ENCODE measurements at regions not wholly inside any gene's neighbourhood (a gene's known extent, or its start where the extent isn't known, plus 50 kb on each side); places are given as distances from the start of the nearest gene placed in this dataset.

DNA sequence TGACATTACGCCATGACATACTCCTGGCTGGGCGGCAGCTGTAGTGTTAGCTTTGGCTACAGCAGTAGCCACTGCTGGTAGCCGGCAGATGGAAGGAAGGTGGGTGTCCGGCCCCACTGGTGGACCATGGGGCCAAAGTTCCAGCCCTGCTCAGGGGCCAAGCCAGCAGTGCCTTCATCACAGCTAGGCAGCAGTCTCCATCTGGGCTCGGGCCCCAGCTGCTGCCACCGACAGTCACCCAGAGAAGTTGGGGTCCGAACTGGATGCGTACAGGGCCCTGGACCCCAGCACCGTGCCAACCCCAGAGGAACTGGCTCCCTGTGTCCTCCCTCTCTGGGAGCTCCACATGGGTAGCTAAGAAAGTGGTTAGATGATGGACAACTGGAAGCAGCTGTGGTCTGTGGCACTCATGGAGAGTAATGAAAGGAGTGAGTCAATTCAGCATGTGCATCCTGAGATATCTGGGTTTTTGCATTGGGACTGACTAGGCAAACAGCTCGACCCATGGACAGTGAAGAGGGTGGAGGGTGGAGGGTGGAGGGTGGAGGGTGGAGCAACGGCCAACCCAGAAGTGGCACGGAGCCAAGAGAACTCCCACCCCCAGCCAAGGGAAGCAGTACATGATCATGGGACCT lies 366.6 kb upstream of the GRIA3 start:
- TF ChIP-seq, protein P1, sequence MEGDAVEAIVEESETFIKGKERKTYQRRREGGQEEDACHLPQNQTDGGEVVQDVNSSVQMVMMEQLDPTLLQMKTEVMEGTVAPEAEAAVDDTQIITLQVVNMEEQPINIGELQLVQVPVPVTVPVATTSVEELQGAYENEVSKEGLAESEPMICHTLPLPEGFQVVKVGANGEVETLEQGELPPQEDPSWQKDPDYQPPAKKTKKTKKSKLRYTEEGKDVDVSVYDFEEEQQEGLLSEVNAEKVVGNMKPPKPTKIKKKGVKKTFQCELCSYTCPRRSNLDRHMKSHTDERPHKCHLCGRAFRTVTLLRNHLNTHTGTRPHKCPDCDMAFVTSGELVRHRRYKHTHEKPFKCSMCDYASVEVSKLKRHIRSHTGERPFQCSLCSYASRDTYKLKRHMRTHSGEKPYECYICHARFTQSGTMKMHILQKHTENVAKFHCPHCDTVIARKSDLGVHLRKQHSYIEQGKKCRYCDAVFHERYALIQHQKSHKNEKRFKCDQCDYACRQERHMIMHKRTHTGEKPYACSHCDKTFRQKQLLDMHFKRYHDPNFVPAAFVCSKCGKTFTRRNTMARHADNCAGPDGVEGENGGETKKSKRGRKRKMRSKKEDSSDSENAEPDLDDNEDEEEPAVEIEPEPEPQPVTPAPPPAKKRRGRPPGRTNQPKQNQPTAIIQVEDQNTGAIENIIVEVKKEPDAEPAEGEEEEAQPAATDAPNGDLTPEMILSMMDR (IDR thresholded peaks at IDR 0.05; ENCODE audit: low read depth, low read length), result no peak
- Histone ChIP-seq H3K27ac (no peak overlapping the region), H3K36me3 (no peaks in the 10 kb centered on the region), H3K4me3 (no peak overlapping the region), H3K4me1 (ENCODE audit: low read depth) (no peaks in the 10 kb centered on the region), H3K27me3 (no peaks in the 10 kb centered on the region), H3K9me3 (ENCODE audit: low read depth) (no peaks in the 10 kb centered on the region)
- no peak for DNase-seq (ENCODE audit: low read depth in 1 of 2, low spot score in 1 of 2)

DNA sequence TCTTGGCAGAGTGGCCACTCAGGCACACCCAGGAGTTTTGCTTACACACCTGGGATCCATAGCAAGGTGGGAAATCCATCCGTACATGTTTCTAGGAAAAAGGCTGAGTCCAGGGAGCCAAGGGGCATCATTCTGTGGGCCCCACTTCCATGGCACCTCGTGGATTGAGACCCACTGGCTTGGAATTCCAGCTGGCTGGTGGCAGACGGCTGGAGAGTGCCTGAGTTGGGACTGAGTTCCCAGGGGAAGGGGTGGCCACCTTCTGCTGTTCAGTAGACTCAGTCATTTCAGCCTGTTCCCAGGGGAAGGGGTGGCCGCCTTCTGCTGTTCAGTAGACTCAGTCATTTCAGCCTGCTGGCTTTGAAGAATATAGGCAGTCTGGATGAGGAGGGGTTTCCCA lies 366.0 kb upstream of the GRIA3 start:
- Histone ChIP-seq H3K27me3 (no peaks in the 10 kb centered on the region), H3K4me3 (no peak overlapping the region), H3K4me1 (ENCODE audit: low read depth) (no peaks in the 10 kb centered on the region), H3K27ac (no peak overlapping the region), H3K9me3 (ENCODE audit: low read depth) (no peaks in the 10 kb centered on the region), H3K36me3 (no peaks in the 10 kb centered on the region)
- no peak for DNase-seq (ENCODE audit: low read depth in 1 of 2, low spot score in 1 of 2)
- TF ChIP-seq, protein P1 (IDR thresholded peaks at IDR 0.05; ENCODE audit: low read depth, low read length), result no peak

DNA sequence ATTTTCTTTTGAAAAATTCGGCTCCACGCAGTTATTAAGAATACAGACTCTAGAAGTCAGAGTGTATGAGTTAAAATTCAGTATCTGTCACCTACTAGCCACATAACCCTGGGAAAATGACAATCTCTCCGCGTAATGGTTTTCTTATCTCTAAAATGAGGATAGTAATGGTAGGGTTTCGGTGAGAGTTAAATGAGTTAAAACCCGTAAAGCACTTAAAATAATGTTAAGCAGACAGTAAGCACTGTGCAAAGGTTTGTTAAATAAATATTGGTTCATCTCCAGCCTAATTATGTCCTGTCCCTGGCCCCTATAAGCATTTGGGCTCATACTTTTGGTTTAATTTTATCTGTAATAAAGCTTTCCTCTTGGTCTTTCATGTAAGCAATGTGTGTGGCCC lies 350.8 kb upstream of the GRIA3 start:
- no peaks in the 10 kb centered on the region for H3K36me3 ChIP-seq
- TF ChIP-seq, protein P1 (IDR thresholded peaks at IDR 0.05; ENCODE audit: low read depth, low read length), result no peak
- H3K4me1 ChIP-seq (ENCODE audit: low read depth), result no peaks in the 10 kb centered on the region
- no peaks in the 10 kb centered on the region for H3K9me3 ChIP-seq (ENCODE audit: low read depth)
- H3K27me3 ChIP-seq, result no peaks in the 10 kb centered on the region
- no peak overlapping the region for H3K4me3 ChIP-seq
- no peak overlapping the region for H3K27ac ChIP-seq
- DNase-seq (ENCODE audit: low read depth in 1 of 2, low spot score in 1 of 2), result no peak

DNA sequence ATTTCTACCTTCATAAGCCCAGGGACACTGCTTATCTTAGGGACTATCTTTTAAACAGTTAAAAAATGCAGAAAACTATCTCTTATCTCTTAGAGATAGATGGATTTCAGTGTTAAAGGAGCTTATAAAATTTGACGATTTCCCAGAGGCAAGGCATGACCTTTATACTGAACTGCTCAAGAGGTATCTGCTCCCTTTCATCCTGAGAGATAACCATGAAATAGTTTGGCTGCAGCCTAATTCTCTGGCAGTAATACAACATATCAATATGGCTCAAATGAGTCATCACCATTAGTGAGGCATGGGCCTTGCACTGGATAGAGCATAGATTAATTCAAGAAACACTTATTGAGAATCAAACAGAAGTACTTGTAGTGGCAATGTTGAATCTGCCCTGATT lies 348.2 kb upstream of the GRIA3 start:
- TF ChIP-seq, protein P1 (IDR thresholded peaks at IDR 0.05; ENCODE audit: low read depth, low read length), result no peak
- Histone ChIP-seq H3K4me1 (ENCODE audit: low read depth) (no peaks in the 10 kb centered on the region), H3K27ac (no peak overlapping the region), H3K4me3 (no peak overlapping the region), H3K36me3 (no peaks in the 10 kb centered on the region), H3K27me3 (no peaks in the 10 kb centered on the region), H3K9me3 (ENCODE audit: low read depth) (no peaks in the 10 kb centered on the region)
- DNase-seq (ENCODE audit: low read depth in 1 of 2, low spot score in 1 of 2), result no peak

DNA sequence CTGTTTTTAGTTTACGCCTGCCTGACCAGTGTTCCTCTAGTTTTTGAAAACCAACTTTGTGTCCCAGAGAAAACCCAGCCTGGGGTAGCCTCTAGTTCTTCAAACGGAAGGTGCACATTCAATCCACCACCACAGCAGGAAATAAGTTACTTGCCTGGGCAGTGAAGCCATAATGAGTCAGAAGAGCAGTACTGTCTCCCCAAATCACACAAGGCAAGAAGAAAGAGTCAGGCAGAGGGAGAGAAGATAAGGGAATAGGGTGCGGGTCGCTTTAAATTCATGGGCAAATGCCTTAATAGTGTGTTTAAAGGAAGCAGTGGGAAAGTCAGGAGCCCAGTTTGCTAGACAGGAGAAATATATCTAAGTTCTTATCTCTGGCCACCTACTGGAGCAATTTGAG lies 333.8 kb upstream of the GRIA3 start:
- Histone ChIP-seq H3K9me3 (ENCODE audit: low read depth) (no peaks in the 10 kb centered on the region), H3K36me3 (no peaks in the 10 kb centered on the region), H3K4me3 (no peak overlapping the region), H3K4me1 (ENCODE audit: low read depth) (no peaks in the 10 kb centered on the region), H3K27me3 (no peaks in the 10 kb centered on the region), H3K27ac (no peak overlapping the region)
- no peak for DNase-seq (ENCODE audit: low read depth in 1 of 2, low spot score in 1 of 2)
- TF ChIP-seq, protein P1 (IDR thresholded peaks at IDR 0.05; ENCODE audit: low read depth, low read length), result no peak

All from cardiac muscle cell (in vitro differentiated cells and primary cell).